ENCODE measurements at regions not wholly inside any gene's neighbourhood (a gene's known extent, or its start where the extent isn't known, plus 50 kb on each side); places are given as distances from the start of the nearest gene placed in this dataset.

GRCh38 chr19:57008432-57008831 lies 111.4 kb upstream of the USP29 start:
- no peaks in the 10 kb centered on the region for H3K36me3 ChIP-seq (ENCODE audit: control insufficient read depth, insufficient read depth, low read length)
- CTCF ChIA-PET, result no interaction called here
- no peak for TF ChIP-seq CTCF (IDR thresholded peaks at IDR 0.05; ENCODE audit: insufficient read depth, low read depth, low read length)
- no peak overlapping the region for H3K4me3 ChIP-seq (ENCODE audit: low read depth, low read length)
- no peaks in the 10 kb centered on the region for H3K27me3 ChIP-seq (ENCODE audit: control insufficient read depth, insufficient read depth, low read length)
- DNase-seq (ENCODE audit: low read depth), result no peak
- POLR2A ChIA-PET, result no interaction called here

- TF ChIP-seq CTCF (IDR thresholded peaks at IDR 0.05; ENCODE audit: insufficient read depth, low read depth, low read length), result no peak
- no peak overlapping the region for H3K4me3 ChIP-seq (ENCODE audit: low read depth, low read length)
- no peak for DNase-seq (ENCODE audit: low read depth)
- no peaks in the 10 kb centered on the region for H3K27me3 ChIP-seq (ENCODE audit: control insufficient read depth, insufficient read depth, low read length)
- ChIA-PET POLR2A (no interaction called here), CTCF (no interaction called here)
- no peaks in the 10 kb centered on the region for H3K36me3 ChIP-seq (ENCODE audit: control insufficient read depth, insufficient read depth, low read length)
Observed at GRCh38 chr19:57010541-57010940, 109.2 kb upstream of the USP29 start.

GRCh38 chr19:57016076-57016475 lies 103.7 kb upstream of the USP29 start:
- no peak for DNase-seq (ENCODE audit: low read depth)
- ChIA-PET POLR2A (no interaction called here), CTCF (interaction anchor here (0.6 kb wide), 1 partner anchor 85 kb away, joined by 5 read pairs; no protein-coding TSS in a partner anchor)
- no peak for TF ChIP-seq CTCF (IDR thresholded peaks at IDR 0.05; ENCODE audit: insufficient read depth, low read depth, low read length)
- Histone ChIP-seq H3K27me3 (ENCODE audit: control insufficient read depth, insufficient read depth, low read length) (no peaks in the 10 kb centered on the region), H3K36me3 (ENCODE audit: control insufficient read depth, insufficient read depth, low read length) (no peaks in the 10 kb centered on the region), H3K4me3 (ENCODE audit: low read depth, low read length) (no peak overlapping the region)

- Histone ChIP-seq H3K4me3 (ENCODE audit: low read depth, low read length) (no peak overlapping the region), H3K27me3 (ENCODE audit: control insufficient read depth, insufficient read depth, low read length) (no peaks in the 10 kb centered on the region), H3K36me3 (ENCODE audit: control insufficient read depth, insufficient read depth, low read length) (no peaks in the 10 kb centered on the region)
- no peak for DNase-seq (ENCODE audit: low read depth)
- no peak for TF ChIP-seq CTCF (IDR thresholded peaks at IDR 0.05; ENCODE audit: insufficient read depth, low read depth, low read length)
- ChIA-PET CTCF (interaction anchor here (0.6 kb wide), 1 partner anchor 85 kb away, joined by 5 read pairs; no protein-coding TSS in a partner anchor), POLR2A (no interaction called here)
Observed at GRCh38 chr19:57016491-57016890, 103.3 kb upstream of the USP29 start.

- CTCF ChIA-PET, result no interaction called here
- TF ChIP-seq CTCF (IDR thresholded peaks at IDR 0.05; ENCODE audit: insufficient read depth, low read depth, low read length), result no peak
- POLR2A ChIA-PET, result no interaction called here
Observed at GRCh38 chr19:57025491-57025890, 94.3 kb upstream of the USP29 start.

More at GRCh38 chr19:57025491-57025890, 94.3 kb upstream of the USP29 start:
- H3K27me3 ChIP-seq (ENCODE audit: control insufficient read depth, insufficient read depth, low read length), result no peaks in the 10 kb centered on the region
- H3K4me3 ChIP-seq (ENCODE audit: low read depth, low read length), result no peak overlapping the region
- no peak for DNase-seq (ENCODE audit: low read depth)
- H3K36me3 ChIP-seq (ENCODE audit: control insufficient read depth, insufficient read depth, low read length), result no peaks in the 10 kb centered on the region
